ENCODE measurements at regions not wholly inside any gene's neighbourhood (a gene's known extent, or its start where the extent isn't known, plus 50 kb on each side); places are given as distances from the start of the nearest gene placed in this dataset.

- H3K4me1 ChIP-seq, result no peaks in the 10 kb centered on the region
- no peak for DNase-seq
Measured at GRCh38 chrX:790783-791360, 160.3 kb downstream of the SHOX start.

GRCh38 chrX:790041-790506 lies 159.5 kb downstream of the SHOX start:
- Histone ChIP-seq H3K27me3 (peaks cover 0 to 24% of the 10 kb centered on the region in 2 donors), H3K4me1 (no peaks in the 10 kb centered on the region), H3K36me3 (no peaks in the 10 kb centered on the region), H3K27ac (no peak overlapping the region), H3K9me3 (peaks cover 0 to 13% (median 0%) of the 10 kb centered on the region in 3 donors), H3K4me3 (no peak overlapping the region)
- DNase-seq, result no peak
- intact Hi-C loops (cut with DNase I; ENCODE audit: low total_unique reads), result no loop called here
- no peak for TF ChIP-seq CTCF (IDR thresholded peaks at IDR 0.05)

More at GRCh38 chrX:790783-791360, 160.3 kb downstream of the SHOX start:
- H3K27me3 ChIP-seq, result peaks cover 0 to 24% of the 10 kb centered on the region in 2 donors
- no peaks in the 10 kb centered on the region for H3K36me3 ChIP-seq
- intact Hi-C loops (cut with DNase I; ENCODE audit: low total_unique reads), result no loop called here
- peaks cover 0 to 13% (median 0%) of the 10 kb centered on the region in 3 donors for H3K9me3 ChIP-seq
- H3K27ac ChIP-seq, result no peak overlapping the region
- no peak for TF ChIP-seq CTCF (IDR thresholded peaks at IDR 0.05)
- no peak overlapping the region for H3K4me3 ChIP-seq

GRCh38 chrX:789096-789495 lies 158.5 kb downstream of the SHOX start:
- peaks cover 0 to 20% of the 10 kb centered on the region in 2 donors for H3K27me3 ChIP-seq
- no peak overlapping the region for H3K27ac ChIP-seq
- DNase-seq, result no peak
- TF ChIP-seq CTCF (IDR thresholded peaks at IDR 0.05), result no peak
- H3K4me3 ChIP-seq, result no peak overlapping the region
- peaks cover 0 to 13% (median 0%) of the 10 kb centered on the region in 3 donors for H3K9me3 ChIP-seq
- intact Hi-C loops (cut with DNase I; ENCODE audit: low total_unique reads), result no loop called here
- H3K36me3 ChIP-seq, result no peaks in the 10 kb centered on the region
- no peaks in the 10 kb centered on the region for H3K4me1 ChIP-seq

GRCh38 chrX:786441-786881 lies 155.9 kb downstream of the SHOX start:
- Histone ChIP-seq H3K36me3 (no peaks in the 10 kb centered on the region), H3K4me3 (no peak overlapping the region), H3K27ac (no peak overlapping the region), H3K4me1 (no peaks in the 10 kb centered on the region), H3K9me3 (no peaks in the 10 kb centered on the region), H3K27me3 (peaks cover 0 to 3% of the 10 kb centered on the region in 2 donors)
- intact Hi-C loops (cut with DNase I; ENCODE audit: low total_unique reads), result no loop called here
- DNase-seq, result no peak
- no peak for TF ChIP-seq CTCF (IDR thresholded peaks at IDR 0.05)

GRCh38 chrX:784829-785228 lies 154.2 kb downstream of the SHOX start:
- H3K27me3 ChIP-seq, result peaks cover 0 to 3% of the 10 kb centered on the region in 2 donors
- H3K4me1 ChIP-seq, result no peaks in the 10 kb centered on the region
- H3K36me3 ChIP-seq, result no peaks in the 10 kb centered on the region
- H3K9me3 ChIP-seq, result no peaks in the 10 kb centered on the region
- no peak for TF ChIP-seq CTCF (IDR thresholded peaks at IDR 0.05)
- no peak overlapping the region for H3K4me3 ChIP-seq
- DNase-seq, result no peak
- intact Hi-C loops (cut with DNase I; ENCODE audit: low total_unique reads), result no loop called here
- H3K27ac ChIP-seq, result no peak overlapping the region
